OCI-LY3 (cell line): ENCODE measurements at regions not wholly inside any gene's neighbourhood (a gene's known extent, or its start where the extent isn't known, plus 50 kb on each side); places are given as distances from the start of the nearest gene placed in this dataset.
"Not testable (repeated sequence)": the region's sequence is repeated elsewhere in the genome, so short reads cannot be mapped to it uniquely, and the experiment has no call there.

Experiments used
- EZH2phosphoT487 ChIP-seq: fragments of 200-600 bp; shearing (Covaris generic); IDR thresholded peaks from 2 replicates; pipeline ENCODE4 v1.6.1; 2018; ENCODE audit warnings: antibody characterized with exemption, mixed run types, low read depth
- TF ChIP-seq, protein P1 (sequence below): fragments of 200-600, 300-600 bp; sonication (generic); IDR thresholded peaks from 2 replicates; pipeline ENCODE4 v1.5.1; 2014; ENCODE audit warnings: antibody characterized with exemption, low read length, low read depth

GRCh38 chr1:82354546-82354945 lies 553.8 kb downstream of the ADGRL2 start:
- TF ChIP-seq, protein P1, sequence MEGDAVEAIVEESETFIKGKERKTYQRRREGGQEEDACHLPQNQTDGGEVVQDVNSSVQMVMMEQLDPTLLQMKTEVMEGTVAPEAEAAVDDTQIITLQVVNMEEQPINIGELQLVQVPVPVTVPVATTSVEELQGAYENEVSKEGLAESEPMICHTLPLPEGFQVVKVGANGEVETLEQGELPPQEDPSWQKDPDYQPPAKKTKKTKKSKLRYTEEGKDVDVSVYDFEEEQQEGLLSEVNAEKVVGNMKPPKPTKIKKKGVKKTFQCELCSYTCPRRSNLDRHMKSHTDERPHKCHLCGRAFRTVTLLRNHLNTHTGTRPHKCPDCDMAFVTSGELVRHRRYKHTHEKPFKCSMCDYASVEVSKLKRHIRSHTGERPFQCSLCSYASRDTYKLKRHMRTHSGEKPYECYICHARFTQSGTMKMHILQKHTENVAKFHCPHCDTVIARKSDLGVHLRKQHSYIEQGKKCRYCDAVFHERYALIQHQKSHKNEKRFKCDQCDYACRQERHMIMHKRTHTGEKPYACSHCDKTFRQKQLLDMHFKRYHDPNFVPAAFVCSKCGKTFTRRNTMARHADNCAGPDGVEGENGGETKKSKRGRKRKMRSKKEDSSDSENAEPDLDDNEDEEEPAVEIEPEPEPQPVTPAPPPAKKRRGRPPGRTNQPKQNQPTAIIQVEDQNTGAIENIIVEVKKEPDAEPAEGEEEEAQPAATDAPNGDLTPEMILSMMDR, result not testable (repeated sequence)
- TF ChIP-seq EZH2phosphoT487, result not testable (repeated sequence)
